ENCODE measurements at regions not wholly inside any gene's neighbourhood (a gene's known extent, or its start where the extent isn't known, plus 50 kb on each side); places are given as distances from the start of the nearest gene placed in this dataset.
A peak's percentile ranks its signal among the peaks of the same experiment; 100 is the strongest.
"Not testable (repeated sequence)": the region's sequence is repeated elsewhere in the genome, so short reads cannot be mapped to it uniquely, and the experiment has no call there.

DNA sequence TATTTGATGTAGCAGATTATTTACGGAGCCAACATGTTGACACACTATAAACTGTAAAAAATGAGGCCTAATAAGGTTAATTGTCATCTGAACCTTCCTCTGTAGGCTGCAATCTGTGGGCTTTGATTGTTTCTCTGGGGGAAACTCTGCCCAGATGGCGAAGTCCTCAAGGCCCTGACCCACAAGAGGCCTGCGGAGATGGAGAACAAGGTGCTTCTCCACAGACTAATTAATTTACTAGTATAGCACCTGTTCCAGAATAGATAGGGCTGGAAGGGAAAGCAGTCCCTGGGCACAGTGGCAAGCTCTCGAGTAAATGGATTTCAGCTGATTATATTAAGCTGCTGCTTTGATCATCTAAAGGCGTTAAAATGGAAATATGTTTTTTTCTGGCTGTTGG, 338.8 kb upstream of the DNAJC19 start:
- intact Hi-C loops (cut with DNase I): no loop called here
- DNase-seq: no peak
- H3K4me1 ChIP-seq (ENCODE audit: control insufficient read depth in 2 of 3, insufficient read depth in 2 of 3, low read depth in 1 of 3, low read length in 3 of 3): no peaks in the 10 kb centered on the region
- TF ChIP-seq, protein P1, sequence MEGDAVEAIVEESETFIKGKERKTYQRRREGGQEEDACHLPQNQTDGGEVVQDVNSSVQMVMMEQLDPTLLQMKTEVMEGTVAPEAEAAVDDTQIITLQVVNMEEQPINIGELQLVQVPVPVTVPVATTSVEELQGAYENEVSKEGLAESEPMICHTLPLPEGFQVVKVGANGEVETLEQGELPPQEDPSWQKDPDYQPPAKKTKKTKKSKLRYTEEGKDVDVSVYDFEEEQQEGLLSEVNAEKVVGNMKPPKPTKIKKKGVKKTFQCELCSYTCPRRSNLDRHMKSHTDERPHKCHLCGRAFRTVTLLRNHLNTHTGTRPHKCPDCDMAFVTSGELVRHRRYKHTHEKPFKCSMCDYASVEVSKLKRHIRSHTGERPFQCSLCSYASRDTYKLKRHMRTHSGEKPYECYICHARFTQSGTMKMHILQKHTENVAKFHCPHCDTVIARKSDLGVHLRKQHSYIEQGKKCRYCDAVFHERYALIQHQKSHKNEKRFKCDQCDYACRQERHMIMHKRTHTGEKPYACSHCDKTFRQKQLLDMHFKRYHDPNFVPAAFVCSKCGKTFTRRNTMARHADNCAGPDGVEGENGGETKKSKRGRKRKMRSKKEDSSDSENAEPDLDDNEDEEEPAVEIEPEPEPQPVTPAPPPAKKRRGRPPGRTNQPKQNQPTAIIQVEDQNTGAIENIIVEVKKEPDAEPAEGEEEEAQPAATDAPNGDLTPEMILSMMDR (IDR thresholded peaks at IDR 0.05; ENCODE audit: borderline replicate concordance, extremely low read depth, insufficient read depth): no peak
- no peak for FAIRE-seq
- H3K9me3 ChIP-seq (ENCODE audit: control insufficient read depth in 2 of 3, insufficient read depth in 1 of 3, low read length in 3 of 3): no peaks in the 10 kb centered on the region
- H3K27me3 ChIP-seq (ENCODE audit: control insufficient read depth, insufficient read depth, low read length): no peaks in the 10 kb centered on the region
- H3K4me3 ChIP-seq (ENCODE audit: low read length in 3 of 3): no peak overlapping the region
- no peak overlapping the region for H3K9ac ChIP-seq (ENCODE audit: low read length in 3 of 3)
- H3K27ac ChIP-seq (ENCODE audit: low read depth in 2 of 2, low read length in 2 of 2): no peak overlapping the region
- H3K36me3 ChIP-seq (ENCODE audit: control insufficient read depth in 2 of 3, insufficient read depth in 3 of 3, low read length in 3 of 3): no peaks in the 10 kb centered on the region

DNA sequence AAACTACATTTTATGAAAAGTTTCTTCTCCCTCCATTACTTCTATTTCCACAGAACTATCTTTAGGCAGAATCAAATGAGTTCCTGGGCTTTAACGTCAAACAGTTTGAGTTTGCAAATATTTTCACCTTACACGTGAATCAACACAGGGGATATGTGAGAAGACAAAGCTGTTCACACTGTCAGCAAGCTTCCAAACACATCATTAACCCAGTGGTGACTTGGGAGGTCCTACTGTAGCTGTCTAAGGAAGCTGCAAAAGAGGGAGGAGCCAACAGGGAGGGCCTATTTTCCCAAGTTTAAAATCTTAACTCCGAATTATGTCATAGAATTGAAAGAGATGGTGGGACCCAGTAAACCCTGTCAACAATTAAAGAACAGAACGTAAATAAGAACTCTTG, 337.8 kb upstream of the DNAJC19 start:
- Histone ChIP-seq H3K27ac (ENCODE audit: low read depth in 2 of 2, low read length in 2 of 2) (no peak overlapping the region), H3K9me3 (ENCODE audit: control insufficient read depth in 2 of 3, insufficient read depth in 1 of 3, low read length in 3 of 3) (no peaks in the 10 kb centered on the region), H3K4me1 (ENCODE audit: control insufficient read depth in 2 of 3, insufficient read depth in 2 of 3, low read depth in 1 of 3, low read length in 3 of 3) (no peaks in the 10 kb centered on the region), H3K27me3 (ENCODE audit: control insufficient read depth, insufficient read depth, low read length) (no peaks in the 10 kb centered on the region), H3K4me3 (ENCODE audit: low read length in 3 of 3) (no peak overlapping the region), H3K9ac (ENCODE audit: low read length in 3 of 3) (no peak overlapping the region), H3K36me3 (ENCODE audit: control insufficient read depth in 2 of 3, insufficient read depth in 3 of 3, low read length in 3 of 3) (no peaks in the 10 kb centered on the region)
- intact Hi-C loops (cut with DNase I): no loop called here
- TF ChIP-seq, protein P1 (IDR thresholded peaks at IDR 0.05; ENCODE audit: borderline replicate concordance, extremely low read depth, insufficient read depth): no peak
- DNase-seq (no peak), FAIRE-seq (no peak)

DNA sequence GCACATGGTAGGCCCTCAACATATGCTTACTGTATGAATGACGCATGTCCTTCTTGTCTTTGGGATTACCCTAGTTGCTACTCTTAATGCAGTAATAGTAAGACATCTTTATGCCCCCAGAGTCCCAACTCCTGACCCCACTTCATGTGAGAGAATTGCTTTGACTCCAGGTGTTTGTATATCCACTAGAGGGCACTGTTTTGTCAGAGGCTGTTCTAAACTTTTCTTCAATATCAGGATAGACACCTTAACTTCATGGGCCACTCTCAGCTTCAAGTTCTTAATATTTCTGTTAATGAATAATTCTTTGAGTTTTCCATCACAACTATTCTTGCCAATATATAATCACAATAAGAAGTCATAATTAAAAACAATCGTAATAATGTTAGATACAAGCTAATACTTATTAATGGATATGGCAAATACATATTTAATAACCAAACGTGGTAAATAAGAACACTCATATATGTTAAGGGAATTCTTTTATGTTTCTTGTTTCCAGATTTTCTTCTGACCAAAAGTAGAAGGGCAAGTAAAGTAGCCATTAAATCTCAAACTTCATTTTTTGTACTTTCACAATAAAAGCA, 337.2 kb upstream of the DNAJC19 start:
- Histone ChIP-seq H3K9ac (ENCODE audit: low read length in 3 of 3) (no peak overlapping the region), H3K4me1 (ENCODE audit: control insufficient read depth in 2 of 3, insufficient read depth in 2 of 3, low read depth in 1 of 3, low read length in 3 of 3) (no peaks in the 10 kb centered on the region), H3K4me3 (ENCODE audit: low read length in 3 of 3) (no peak overlapping the region), H3K27me3 (ENCODE audit: control insufficient read depth, insufficient read depth, low read length) (no peaks in the 10 kb centered on the region), H3K9me3 (ENCODE audit: control insufficient read depth in 2 of 3, insufficient read depth in 1 of 3, low read length in 3 of 3) (no peaks in the 10 kb centered on the region), H3K36me3 (ENCODE audit: control insufficient read depth in 2 of 3, insufficient read depth in 3 of 3, low read length in 3 of 3) (no peaks in the 10 kb centered on the region), H3K27ac (ENCODE audit: low read depth in 2 of 2, low read length in 2 of 2) (no peak overlapping the region)
- DNase-seq: peak in 1 of 5 donors; percentile 19
- FAIRE-seq: no peak
- intact Hi-C loops (cut with DNase I): no loop called here
- TF ChIP-seq, protein P1 (IDR thresholded peaks at IDR 0.05; ENCODE audit: borderline replicate concordance, extremely low read depth, insufficient read depth): peak; percentile 27

DNA sequence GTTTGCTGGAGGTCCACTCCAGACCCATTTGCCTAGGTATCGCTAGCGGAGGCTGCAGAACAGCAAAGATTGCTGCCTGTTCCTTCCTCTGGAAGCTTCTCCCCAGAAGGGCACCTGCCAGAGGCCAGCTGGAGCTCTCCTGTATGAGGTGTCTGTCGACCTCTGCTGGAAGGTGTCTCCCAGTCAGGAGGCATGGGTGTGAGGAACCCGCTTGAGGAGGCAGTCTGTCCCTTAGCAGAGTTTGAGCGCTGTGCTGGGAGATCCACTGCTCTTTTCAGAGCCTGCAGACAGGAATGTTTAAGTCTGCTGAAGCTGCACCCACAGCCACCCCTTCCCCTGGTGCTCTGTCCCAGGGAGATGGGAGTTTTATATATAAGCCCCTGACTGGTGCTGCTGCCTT, 335.0 kb upstream of the DNAJC19 start:
- H3K4me3 ChIP-seq (ENCODE audit: low read length in 3 of 3); DNase-seq; intact Hi-C loops (cut with DNase I); H3K27ac ChIP-seq (ENCODE audit: low read depth in 2 of 2, low read length in 2 of 2); FAIRE-seq; H3K4me1 ChIP-seq (ENCODE audit: control insufficient read depth in 2 of 3, insufficient read depth in 2 of 3, low read depth in 1 of 3, low read length in 3 of 3); H3K27me3 ChIP-seq (ENCODE audit: control insufficient read depth, insufficient read depth, low read length); H3K36me3 ChIP-seq (ENCODE audit: control insufficient read depth in 2 of 3, insufficient read depth in 3 of 3, low read length in 3 of 3); H3K9ac ChIP-seq (ENCODE audit: low read length in 3 of 3); H3K9me3 ChIP-seq (ENCODE audit: control insufficient read depth in 2 of 3, insufficient read depth in 1 of 3, low read length in 3 of 3): not testable (repeated sequence)

Data from kidney (tissue), 13 donors.